AG10803 (cell line): ENCODE measurements at regions not wholly inside any gene's neighbourhood (a gene's known extent, or its start where the extent isn't known, plus 50 kb on each side); places are given as distances from the start of the nearest gene placed in this dataset.
A peak's percentile ranks its signal among the peaks of the same experiment; 100 is the strongest.
"Not testable (repeated sequence)": the region's sequence is repeated elsewhere in the genome, so short reads cannot be mapped to it uniquely, and the experiment has no call there.

ENCODE experiments used
- DNase-seq: peaks from one replicate; pipeline ENCODE4 v3.0.0; 2010; ENCODE audit warnings: low read depth
- H3K4me3 ChIP-seq: 2 replicates; pipeline ENCODE4 v1.5.1; 2011; ENCODE audit warnings: mild to moderate bottlenecking, low read length, control low read depth
- TF ChIP-seq, protein P1 (sequence below): conservative IDR thresholded peaks from 2 replicates; pipeline ENCODE4 v1.5.1; 2011; ENCODE audit warnings: mild to moderate bottlenecking, low read length, control low read depth, inconsistent platforms

DNA sequence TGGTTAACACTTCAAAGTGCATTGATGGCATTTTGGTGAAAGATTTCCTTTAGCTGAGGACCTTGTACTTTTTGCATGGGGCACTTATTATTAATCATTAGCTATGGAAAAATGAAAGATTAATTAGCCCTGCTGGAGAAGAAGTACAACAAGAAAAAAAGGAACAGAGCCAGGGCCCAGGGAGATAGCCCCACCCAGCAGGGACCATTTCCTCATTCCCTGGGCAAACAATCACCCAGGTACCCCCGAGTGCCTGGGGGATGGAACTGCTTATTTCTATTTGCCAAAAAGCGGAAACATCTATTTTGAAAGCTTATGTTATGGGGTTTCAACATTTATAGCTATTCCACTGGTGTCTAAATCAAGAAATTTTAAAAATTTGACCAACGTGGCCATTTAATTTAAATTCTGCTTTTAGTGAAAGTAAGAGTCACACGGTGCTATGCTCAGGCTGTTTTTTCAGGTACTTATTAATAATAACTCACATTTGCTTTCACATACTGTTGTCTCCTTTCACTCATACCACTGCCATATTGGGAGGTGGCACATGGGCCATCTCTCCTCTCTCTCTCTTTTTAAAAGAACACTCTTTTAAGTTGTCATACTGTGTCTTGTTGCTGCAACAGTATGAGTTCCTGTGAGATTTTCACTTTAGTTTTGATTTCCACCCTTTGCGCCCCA is 143.6 kb upstream of the KIF5B start:
- no peak overlapping the region for H3K4me3 ChIP-seq
- DNase-seq = no peak
- TF ChIP-seq, protein P1, sequence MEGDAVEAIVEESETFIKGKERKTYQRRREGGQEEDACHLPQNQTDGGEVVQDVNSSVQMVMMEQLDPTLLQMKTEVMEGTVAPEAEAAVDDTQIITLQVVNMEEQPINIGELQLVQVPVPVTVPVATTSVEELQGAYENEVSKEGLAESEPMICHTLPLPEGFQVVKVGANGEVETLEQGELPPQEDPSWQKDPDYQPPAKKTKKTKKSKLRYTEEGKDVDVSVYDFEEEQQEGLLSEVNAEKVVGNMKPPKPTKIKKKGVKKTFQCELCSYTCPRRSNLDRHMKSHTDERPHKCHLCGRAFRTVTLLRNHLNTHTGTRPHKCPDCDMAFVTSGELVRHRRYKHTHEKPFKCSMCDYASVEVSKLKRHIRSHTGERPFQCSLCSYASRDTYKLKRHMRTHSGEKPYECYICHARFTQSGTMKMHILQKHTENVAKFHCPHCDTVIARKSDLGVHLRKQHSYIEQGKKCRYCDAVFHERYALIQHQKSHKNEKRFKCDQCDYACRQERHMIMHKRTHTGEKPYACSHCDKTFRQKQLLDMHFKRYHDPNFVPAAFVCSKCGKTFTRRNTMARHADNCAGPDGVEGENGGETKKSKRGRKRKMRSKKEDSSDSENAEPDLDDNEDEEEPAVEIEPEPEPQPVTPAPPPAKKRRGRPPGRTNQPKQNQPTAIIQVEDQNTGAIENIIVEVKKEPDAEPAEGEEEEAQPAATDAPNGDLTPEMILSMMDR = no peak

DNA sequence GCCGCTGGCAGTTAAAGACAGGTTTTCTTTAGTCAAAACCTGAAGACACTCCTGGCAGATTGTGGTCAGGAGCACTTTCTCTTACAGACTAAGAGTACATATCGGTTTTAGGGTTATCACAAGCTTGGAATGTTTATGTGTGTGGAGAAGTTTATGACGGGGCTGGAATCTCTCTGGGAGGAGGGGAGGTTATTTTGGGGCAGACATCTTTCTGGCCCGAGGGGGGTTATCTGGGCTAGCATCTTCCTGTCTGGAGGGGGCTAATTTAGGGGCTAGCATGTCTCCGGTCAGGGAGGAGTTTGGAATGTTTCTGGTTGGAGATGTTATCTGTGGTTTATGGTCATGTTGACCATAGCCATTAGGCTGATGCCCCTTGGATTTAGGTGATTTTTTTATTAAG is 141.2 kb upstream of the KIF5B start:
- H3K4me3 ChIP-seq = no peak overlapping the region
- TF ChIP-seq, protein P1 = no peak
- DNase-seq = no peak

DNA sequence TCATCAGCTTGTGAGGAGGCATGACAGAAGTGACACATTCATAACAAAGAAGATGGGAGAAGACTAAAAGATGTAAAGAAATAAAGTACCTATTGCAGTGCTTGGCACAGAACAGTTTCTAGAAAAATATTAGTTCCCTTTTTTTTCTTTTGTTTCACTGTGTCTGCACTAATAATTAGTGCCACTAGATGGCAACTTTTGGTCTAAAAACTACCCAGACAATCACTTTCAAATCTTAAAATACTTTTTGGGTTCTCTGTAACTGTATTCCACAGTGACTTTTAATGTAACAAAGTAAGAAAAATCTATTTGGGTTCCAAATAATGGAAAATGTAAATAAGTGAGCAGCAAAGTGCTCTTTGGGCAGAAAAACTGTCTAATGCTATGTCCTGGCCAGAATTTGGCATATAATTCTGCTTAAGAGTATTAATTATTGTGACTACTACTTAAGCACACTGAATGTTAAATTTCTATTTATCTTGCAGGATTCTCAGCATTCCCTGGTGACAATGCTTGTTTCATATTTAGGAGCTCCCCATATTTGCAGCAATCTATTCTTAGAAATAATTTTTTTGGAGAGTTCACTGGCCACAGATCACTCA is 134.8 kb upstream of the KIF5B start:
- no peak overlapping the region for H3K4me3 ChIP-seq
- TF ChIP-seq, protein P1 = peak; percentile 71
- DNase-seq = peak; percentile 40

DNA sequence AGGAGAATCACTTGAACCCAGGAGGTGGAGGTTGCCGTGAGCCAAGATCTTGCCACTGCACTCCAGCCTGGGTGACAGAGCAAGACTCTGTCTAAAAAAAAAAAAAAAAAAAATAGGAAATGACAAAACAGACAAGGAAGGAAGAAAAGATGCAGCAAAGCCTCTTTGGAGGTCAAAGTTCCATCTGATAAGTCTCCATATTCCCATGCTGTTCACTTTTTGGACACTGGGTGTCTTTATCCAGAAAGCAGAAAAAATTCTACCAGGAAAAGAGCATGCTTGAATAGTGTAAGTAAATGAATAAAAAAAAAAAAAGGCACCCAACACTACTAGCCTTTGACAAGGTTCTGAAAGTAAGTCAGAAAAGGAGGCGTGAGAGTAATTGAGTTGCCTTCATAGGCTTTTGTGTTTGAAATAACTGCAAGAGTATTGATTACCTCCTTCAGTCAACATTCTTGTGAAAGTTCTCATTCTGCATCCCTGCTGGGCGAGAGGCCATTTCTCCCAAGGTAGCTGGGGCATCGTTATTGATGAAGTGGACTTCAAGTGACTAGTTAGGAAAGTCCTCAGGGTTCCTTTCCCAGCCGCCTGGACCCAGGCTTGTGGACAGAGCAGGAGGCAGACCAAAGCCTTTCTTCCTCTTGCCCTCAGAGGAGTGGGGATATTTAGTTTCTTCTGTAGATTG is 133.3 kb upstream of the KIF5B start:
- TF ChIP-seq, protein P1 = peak; percentile 46
- peak; percentile 33 for DNase-seq

DNA sequence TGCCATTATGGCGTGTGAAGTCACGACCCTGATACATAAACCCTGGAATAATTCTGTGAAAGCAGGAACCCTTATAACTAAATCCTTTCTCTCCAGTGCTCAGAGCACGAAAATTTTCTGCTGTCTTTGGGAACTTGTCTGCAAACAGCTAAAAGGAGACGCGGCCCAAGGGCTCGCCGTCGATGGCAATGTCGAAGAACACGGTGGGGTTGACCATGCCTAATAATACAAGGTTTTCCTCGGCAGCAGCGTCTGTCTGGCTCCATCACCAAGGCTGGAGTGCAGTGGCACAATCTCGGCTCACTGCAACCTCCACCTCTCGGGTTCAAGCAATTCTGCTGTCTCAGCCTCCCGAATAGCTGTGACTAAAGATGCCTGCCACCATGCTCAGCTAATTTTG is 132.4 kb upstream of the KIF5B start:
- not testable (repeated sequence) for H3K4me3 ChIP-seq, DNase-seq

More for the DNA sequence above, 133.3 kb upstream of the KIF5B start:
- H3K4me3 ChIP-seq = no peak overlapping the region

DNA sequence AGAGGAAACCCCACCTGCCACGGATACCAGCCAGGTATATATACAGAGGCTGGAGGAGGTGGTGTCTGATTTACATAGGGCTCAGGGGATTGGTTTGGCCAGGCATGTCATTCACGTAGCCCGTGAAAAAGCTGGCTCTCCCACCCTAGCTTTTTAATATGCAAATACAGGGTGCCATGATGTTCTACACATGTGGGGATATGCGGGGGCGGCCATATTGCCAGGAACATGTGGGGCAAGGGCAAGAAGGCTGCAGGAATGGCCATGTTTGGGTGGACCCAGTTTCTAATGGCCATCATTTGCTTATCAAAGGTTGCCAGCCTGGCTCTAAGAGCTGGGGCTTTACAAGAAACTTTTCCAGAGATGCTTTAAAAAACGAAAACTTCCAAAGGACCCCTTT is 131.5 kb upstream of the KIF5B start:
- TF ChIP-seq, protein P1 = no peak
- DNase-seq = no peak
- no peak overlapping the region for H3K4me3 ChIP-seq

DNA sequence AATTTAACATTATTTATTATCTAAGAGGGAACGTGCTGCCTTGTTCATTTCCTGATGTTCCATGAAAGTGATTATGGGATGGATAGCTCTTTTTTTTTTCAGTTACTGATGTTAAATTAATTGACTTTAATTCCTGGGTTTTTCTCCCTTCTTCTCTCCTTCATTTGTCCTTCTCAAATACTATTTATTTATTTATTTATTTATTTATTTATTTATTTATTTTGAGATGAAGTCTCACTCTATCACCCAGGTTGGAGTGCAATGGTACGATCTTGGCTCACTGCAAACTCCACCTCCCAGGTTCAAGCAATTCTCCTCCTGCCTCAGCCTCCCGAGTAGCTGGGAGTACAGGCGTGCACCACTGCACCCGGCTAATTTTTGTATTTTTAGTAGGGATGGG is 127.4 kb upstream of the KIF5B start:
- DNase-seq, H3K4me3 ChIP-seq: not testable (repeated sequence)

DNA sequence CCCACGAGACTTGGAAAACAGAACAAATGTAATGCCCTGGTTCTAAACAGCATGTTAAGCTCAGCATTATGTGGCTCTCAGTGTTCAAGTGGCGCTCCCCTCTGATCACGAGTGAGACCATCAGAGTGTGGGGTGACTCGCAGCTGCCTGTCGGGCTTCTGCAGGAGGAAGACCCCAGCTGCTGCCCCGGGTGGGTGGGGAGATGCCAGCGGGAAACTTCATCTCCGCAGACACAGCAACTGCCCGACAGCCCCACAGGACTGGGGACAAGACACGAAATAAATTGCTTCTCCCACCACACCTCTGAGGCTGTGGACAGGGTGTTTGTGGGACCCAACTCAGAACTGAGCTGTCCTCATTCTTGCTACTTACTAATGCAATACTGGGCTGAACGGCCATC is 126.3 kb upstream of the KIF5B start:
- no peak for DNase-seq
- TF ChIP-seq, protein P1 = no peak
- no peak overlapping the region for H3K4me3 ChIP-seq
